ENCODE measurements at regions not wholly inside any gene's neighbourhood (a gene's known extent, or its start where the extent isn't known, plus 50 kb on each side); places are given as distances from the start of the nearest gene placed in this dataset.
"Not testable (repeated sequence)": the region's sequence is repeated elsewhere in the genome, so short reads cannot be mapped to it uniquely, and the experiment has no call there.

DNA sequence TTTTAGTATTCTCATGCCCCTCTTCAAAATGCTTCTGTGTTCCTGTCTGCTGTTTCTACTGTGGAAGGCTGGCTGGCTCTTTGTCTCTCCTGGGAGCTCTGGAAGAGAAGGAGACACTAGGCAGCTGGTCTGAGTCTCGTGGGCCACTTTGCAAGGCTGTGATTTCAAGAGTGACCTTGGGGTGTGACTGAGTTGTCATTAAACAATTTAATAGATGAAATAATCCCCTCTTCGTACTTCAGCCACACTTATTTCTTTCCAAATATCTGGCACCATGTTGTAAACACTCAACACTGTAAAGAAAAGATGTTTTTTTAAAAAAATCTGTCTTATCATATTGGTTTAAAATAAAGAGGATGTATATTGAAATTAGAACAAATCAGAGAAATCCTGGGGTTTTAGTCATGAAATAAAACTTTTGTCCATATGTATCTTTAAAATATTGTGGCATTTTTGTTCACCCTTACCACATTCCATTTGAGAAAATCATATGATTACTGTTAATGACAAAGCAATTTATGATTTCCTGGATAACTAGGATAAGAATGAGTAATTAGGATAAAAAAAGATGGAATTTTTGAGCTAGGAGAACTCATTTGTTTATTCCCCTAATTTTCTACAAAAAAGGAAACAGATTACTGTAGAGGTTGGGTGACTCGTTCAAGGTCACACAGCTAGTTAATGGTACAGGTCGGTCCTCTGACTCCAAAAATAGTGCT, 200.8 kb downstream of the MAT2B start:
- DNase-seq = no peak

DNA sequence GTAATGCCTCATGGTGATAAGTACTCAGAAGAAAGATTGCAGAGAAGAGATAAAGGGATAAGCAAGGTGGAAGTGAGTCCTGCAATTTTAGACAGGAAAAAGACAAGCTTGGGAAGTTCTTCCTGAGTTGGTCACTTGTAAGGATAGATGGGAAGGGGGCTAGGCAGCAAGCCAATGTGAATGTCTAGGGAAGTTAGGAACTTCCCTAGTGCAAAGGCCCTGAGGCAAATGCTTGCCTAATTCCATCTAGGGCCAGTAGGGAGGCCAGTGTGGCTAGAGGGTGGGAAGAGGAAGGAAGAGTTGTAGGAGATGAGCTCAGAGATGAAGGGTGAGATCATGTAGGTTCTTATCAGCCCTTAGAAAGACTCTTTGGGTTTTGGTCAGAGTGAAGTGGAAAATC, 206.6 kb downstream of the MAT2B start:
- no peak for DNase-seq

DNA sequence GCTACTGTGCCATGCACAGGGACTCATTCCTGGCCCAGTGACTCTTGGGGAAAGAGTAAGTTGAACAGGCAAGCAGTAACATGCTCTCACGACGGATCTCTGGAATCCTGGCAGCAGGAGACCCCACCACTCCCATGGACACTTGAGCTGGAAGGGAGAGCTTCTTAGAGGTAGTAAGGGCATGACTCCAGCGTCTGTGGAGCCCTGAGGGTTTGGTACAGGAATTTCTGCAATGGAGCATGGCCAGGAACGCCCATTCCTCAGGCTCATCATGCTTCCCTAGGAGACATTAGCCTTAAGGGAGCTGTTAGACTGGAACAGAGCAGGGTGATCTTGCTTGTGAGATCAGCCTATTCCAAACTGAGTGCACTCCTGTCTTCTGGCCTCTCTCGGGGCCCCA, 212.9 kb downstream of the MAT2B start:
- DNase-seq = no peak

DNA sequence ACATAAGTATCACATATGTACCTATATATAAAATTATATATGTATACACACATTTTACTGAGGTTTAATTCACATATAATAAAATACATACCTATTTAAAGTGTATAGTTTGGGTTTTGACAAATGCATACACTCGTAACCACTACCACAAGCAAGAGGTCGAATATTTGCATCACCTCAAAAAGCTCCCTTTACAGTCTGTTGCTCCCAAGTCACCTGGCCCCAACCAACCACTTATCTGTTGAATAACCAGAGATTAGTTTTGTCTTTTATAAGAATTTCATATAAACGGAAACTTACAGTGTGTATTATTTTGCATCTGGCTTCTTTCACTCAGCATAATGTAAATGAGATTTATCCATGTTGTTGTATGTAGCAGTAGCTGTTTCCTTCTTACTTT, 218.9 kb downstream of the MAT2B start:
- DNase-seq = no peak

DNA sequence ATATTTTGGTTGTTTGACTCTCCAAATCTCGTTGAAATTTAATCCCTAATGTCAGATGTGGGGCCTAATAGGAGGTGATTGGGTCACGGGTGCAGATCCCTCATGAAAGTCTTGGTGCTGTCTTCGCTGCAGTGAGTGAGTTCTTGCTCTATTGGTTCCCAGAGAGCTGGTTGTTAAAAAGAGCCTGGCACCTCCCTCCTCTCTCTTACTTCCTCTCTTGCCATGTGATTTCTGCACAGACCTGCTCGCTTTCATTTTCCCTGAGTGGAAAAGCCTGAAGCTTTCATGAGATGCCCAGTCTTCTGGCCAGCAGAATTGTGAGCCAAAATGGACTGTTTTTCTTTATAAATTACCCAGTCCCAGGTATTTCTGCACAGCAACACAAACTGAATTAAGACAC, 221.6 kb downstream of the MAT2B start:
- DNase-seq = no peak

DNA sequence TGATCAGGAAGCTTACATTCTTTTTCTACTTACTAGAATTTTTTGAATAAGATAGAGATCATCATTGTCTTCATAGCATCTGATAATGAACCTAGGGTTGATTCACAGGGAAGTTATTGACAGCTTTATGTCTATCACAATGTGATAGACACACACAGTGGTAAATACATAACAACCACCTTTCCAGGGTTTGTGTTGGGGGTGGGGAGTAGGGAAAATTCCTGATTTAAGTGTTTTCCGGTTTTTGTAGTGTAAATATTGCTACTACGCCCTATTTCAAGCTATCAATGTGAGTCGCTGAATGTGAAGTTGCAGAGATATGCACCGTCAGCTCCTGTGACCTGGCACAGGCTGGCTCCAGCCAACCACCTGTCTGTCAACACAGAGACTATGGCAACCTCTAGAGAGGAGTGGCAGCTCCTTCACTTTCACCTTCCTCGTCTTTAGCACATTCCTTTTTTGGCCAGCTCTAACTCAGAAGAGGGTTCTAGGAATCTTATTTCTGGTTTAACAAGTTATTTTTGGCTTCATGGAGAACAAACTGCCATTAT, 224.9 kb downstream of the MAT2B start:
- no peak for DNase-seq

DNA sequence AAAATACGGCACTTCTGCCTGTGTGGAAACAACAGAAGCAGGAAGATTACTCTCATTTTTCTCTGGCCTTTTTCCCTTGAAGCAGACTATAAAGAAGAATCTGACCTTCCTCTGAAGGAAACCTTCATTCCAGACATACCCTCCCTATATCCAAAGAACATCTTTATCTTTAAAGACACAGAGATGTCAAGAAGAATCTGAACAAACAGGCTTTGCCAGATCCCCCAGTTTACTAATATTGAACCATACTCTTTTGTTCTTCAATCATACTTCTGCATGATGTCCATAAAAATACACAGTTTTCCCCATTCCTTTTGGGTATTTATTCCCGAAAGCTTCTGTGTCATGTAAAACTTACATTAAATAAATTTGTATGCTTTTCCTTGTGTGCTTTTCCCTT, 225.8 kb downstream of the MAT2B start:
- DNase-seq = no peak

DNA sequence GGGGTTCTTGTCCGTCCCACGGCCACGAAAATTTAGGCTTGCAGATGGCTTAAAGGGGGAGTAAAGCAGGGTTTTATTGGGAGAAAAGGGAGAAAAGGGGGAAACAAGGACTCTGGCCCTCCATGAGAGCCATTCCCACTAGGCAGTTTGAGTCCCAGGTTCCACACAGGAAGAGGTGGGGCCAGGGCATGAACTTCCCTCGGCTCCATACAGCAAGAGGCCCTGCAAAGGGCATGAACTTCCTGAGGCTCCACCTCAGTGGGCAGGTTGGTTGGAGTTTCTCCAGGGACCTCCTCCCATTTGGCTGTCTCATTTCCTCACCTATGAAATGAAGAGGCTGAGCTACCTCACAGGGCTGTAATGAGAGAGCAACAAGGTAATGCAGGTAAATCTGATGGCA, 229.7 kb downstream of the MAT2B start:
- no peak for DNase-seq

DNA sequence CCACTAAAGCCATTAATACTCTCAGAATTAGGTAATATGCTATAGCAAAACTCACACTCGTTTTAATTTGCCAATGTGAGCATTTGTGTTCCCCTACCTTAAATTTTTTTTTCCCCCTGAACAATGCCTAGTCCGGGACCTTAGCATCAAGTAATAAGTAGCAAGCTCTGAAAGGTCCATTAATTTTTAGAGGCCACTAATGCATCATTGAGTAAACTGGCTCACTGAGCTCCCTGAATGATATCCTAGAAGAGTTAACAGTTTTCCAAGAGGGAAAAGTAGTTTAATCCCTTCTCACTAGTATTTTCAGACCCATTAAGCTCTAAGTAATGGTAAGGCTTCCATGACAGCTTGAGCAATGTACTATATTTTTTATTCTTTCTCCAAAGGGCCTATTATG, 242.2 kb downstream of the MAT2B start:
- no peak for DNase-seq

DNA sequence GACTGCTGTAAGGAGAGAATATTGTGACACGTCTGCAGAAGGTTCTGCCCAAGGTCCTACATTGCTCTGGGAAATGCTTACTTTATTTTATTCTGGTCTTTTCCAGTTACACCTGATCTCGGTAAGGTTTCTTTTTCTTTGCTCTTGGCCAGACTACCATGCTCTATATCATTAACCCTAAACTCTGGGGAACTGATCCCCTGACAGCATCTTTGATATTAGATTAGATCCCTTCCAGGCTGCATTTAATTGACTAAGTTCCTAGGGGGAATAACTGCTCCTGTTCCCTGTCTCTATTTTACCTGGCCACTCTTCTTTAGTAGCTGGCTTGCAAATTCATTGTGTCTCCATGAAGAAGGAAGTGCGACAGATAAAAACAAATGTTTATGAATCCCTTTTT, 243.5 kb downstream of the MAT2B start:
- no peak for DNase-seq

DNA sequence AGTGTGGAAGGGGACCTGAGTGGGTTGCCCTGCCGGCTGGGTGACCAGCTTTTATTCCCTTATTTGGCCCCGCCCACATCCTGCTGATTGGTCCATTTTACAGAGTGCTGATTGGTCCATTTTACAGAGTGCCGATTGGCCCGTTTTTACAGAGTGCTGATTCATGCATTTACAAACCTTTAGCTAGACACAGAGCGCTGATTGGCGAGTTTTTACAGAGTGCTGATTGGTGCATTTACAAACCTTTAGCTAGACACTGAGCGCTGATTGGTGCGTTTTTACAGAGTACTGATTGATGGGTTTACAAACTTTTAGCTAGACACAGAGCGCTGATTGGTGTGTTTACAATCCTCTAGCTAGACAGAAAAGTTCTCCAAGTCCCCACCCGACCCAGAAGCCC, 245.0 kb downstream of the MAT2B start:
- DNase-seq = not testable (repeated sequence)

DNA sequence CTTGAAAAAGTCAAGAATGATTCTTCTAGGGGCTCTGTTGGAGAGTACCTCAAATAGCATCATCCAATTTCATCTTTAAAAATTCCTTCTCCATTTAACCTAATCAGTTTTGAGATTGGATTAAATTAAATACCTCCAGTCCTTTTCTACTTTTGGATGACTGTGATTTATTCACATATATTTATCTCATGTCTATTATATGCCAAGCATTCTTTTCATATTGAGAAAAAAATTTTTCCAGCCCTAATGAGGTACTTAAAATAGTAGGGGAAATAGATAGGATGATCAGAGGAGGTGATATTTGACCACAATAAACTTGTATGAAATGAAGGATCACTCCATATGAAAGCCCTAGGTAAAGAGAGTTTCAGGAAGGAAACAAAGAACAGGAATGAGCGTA, 250.1 kb downstream of the MAT2B start:
- DNase-seq = no peak

DNA sequence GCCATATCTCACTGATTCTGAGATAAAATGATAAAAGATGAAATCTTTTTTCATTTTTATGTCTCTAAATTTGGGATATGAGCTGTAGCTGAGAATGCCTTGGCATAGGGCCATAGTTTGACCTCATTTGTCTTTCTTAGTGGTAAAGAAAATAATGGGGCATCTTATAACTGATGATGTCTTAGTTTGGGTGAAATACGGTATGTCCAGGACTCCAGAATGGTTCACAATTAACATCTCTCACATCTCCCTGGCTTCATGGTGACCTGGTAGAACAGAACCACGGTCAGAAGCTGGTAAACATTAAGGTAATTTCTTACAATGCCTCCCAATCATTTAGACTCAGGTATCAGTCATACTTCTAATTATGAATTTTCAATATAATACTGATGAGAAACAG, 250.8 kb downstream of the MAT2B start:
- no peak for DNase-seq

DNA sequence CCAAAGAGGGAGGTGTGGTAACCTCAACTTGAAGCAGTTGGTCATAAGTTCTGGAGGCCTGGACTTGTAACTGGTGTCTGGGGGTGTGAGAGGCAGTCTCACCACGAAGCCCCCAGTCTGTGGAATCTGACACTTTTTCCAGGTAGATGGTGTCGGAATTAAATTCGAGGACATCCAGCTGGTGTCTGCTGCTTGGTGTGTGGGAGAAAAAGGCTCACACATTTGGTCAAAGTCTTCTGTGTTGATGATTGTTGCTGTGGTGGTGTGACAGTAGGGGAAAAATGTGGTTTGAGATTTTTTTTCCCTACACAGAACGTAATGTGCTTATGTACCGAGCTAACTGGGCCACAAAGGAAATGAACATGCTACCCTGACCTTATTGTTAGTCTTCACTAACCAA, 251.9 kb downstream of the MAT2B start:
- DNase-seq = no peak

DNA sequence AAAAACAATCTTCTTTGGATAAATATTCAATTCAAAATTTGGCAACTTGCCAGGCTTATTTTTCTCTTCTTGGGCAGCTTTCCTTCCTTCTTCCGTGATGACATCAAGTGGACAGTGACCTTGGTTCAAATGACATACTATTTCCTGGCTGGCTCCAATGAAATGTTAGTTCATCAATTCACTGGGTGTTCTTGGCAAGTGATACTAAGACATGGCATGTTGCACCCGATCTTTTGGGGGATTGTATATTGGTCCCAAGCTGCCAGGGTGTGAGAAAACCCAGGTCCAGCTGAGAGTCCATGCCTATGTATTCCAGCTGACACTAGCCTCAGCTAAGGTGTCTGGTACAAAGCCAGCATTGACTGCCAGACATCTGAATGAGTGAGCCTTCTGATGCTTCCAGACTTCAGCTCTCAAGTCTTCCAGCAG, 252.9 kb downstream of the MAT2B start:
- DNase-seq = no peak

DNA sequence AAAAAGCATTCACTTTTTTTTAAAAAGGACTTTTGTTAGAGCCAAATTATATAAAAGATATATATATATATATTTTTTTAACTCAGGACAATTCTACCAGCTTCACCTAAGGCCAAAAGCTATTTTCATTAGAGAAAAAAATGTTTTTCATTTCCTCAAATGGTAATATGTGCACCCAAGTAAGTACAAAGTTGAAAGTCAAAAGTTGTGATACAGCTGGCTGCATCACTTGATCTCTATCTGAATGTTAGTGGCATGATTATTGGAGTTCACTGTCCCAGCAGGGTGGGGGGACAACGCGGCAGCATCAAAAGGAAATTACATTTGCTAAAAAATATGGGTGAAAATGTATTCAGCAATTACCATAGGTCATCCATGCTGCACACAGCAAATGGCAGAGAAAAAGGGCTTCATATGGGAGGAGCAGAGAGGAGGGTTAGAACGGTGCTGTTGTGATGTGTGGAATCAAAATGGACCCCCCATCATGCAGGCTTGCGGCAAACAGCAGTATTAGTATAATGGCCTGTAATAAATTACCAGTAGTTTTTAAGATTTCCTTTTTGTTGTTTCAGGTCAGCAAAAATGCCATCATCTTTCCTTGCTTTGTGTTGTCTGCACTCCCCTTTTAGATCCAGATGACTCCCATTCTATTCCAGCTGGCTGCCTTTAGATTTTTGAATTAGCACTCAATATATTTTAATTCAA, 253.7 kb downstream of the MAT2B start:
- DNase-seq = no peak

DNA sequence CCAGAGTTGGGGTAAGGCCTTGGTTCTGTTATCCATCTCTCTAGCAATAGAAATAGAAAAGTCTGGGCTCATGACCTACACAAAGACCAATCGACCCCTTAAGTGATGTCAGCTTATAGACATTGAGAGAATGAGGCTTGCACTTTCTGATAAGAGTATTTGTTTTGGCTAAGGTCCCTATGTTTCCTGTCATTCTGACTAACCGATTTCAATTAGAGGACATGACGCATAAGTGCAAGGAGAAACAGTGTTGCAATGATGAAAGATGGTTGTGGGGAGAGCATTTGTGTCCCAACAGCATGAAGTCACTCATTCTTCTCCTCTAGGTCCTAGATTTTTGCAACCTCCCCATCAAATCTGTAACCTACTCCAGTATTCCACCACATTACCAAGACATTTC, 255.1 kb downstream of the MAT2B start:
- no peak for DNase-seq

DNA sequence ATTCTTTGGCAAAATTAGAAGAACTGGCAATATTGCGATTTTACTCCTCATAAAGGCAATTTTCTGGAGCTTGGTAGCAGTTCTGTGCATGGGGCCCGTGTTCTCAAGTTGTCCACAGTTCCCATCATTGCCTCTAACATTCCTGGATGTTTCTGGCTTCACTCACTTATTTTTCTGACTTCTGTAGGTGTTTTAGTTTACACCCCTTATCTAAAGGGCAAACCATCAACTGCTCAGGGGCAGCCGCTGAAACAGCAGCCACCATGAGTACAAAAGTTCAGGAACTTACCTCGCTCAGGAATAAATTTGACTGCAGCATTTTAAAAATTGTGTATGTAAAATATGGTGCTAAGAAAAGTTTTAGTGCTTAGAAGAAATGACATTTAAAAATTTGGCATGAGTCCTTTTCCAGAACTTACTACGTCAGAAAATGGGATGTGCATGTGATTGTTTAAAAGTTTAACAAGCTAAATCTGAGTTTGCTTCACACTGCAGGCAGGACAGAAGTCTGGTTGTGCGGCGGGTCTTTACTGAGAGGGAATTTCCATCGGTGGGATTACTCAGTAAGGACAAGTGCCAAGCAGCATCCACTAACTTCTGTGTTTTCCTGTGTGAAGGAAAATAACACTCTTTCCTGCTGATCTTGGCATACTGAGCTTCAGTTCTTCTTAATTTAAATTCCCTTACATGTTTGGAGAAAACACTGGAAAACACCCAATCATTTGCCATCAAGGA, 261.7 kb downstream of the MAT2B start:
- DNase-seq = no peak

DNA sequence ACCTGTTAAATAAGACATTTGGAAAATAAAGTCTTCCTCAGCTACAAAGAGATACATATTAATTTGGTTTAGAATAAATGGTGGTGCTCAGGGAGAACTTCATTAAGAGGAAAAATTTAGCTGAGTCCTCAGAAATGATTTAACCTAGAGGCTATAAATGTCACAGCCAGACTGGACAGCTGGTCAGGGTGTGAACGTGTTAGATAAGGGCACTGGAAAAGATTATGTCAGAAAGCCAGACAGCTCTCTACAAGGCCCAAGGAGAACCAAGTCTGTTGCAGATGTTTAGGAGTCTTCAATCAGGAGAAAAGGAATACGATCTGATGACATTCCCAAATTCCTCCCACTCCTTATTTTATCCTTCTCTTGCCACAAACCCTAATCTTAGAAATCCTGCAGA, 265.2 kb downstream of the MAT2B start:
- DNase-seq = no peak

DNA sequence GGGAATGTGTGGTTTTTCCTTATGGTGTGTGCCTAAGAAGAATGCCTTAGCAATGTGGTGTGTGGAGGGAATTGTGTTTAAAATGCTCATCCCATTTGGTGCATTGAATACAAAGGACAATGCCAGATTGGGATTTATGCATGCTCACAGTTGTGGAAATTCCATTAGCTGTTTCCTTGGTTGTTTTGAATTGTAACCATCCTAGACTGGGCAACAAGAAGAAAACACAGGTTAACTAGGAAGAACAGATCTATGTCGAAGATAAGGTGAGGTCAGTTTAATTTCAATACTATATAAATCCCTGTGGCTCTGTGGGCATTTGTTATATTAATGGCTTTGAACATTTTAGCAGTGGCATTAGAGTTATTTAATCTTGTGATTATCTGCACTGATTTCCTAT, 266.8 kb downstream of the MAT2B start:
- DNase-seq = no peak

DNA sequence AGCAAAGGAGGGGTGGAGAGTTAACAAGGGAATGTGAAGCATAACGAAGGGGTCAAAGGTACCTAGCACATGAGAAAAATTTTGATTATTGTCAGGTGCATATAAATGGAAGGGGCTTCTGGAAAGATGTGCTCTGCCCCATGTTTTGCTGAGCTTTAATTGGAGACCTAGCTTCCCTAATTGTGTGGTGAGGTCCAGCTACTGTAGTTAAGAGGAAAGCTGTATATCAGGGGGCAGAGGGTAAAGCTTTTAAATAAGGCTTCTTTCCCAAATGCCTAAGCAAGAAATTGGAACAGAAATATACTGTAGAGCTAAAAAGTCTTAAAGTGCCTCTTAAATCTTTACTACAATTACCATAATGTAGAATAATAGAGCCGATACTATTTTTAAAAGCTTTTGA, 267.2 kb downstream of the MAT2B start:
- DNase-seq = no peak

DNA sequence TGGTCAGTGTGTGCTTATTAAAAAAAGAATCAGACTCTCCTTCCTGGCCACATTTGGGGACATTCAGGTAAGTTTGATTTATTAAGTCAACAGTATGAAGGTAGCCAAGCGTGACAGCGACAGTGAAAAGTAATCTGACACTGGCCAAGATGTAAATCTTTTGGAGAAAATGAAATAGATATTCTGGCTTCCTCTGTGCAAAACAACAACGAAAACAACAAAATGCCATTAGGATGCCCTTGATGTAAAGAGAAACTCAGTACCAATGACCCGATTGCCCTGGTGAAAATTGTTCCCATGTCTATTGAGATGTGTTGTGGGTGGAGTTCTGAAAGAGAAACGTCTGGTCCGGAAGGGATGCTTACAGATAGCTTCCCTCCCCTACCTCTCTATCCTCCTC, 267.8 kb downstream of the MAT2B start:
- DNase-seq = no peak

DNA sequence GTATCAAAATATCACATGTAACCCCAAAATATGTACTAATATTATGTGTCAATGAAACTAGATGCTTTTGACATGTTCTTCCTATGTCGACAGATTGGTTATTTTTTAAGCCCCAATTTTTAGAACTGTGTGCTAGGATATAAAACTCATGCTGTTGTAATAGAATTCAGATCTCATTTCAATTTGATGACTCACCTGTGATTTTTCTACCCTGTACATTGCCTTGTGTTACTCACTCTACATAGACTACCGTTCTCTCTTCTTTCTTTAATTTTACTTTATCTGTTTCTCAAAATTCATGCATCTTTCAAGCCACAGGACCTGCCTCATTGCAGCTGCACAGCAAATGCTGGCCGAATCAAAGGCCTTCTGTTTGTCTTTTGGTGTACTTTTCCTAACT, 284.5 kb downstream of the MAT2B start:
- DNase-seq = no peak

DNA sequence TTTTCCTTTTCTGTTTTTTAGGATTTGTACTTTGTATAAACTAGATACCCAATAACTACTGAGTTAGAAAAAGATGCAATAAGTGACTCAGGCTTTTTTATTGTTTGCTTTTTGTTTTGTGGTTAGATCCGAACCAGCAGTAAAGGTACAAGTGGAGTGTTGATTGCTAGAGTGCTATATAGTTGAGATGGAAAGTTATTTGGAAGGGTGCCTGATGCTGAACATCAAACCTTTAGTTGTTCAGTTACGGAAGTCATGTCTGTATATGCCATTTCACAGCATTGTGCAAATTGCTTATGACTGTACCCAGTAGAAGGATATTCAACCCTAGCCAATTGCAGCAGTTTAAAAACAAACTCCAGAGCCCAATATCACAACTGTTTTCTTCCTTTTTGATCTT, 285.1 kb downstream of the MAT2B start:
- no peak for DNase-seq
